RWPE1 (cell line): ENCODE measurements at regions not wholly inside any gene's neighbourhood (a gene's known extent, or its start where the extent isn't known, plus 50 kb on each side); places are given as distances from the start of the nearest gene placed in this dataset.

Experiments
- CTCF ChIA-PET: fragments of 350-600 bp; sonication (Branson Sonifier 250); formaldehyde crosslinking; extraction: SDS; loops from one replicate; lab custom pipeline; 2021; lab: Yijun Ruan, JAX
- POLR2A ChIA-PET: fragments of 400-600 bp; formaldehyde crosslinking; extraction: SDS; loops from one replicate; lab custom pipeline; 2020; ENCODE audit warnings: antibody characterized with exemption; ENCODE audit not compliant: low non-redundant PET; lab: Yijun Ruan, JAX
- DNase-seq: peaks from one replicate; pipeline ENCODE4 v3.0.0; 2012; ENCODE audit warnings: low spot score
- H3K27ac ChIP-seq: fragments of 450-650 bp; 2 replicates; pipeline ENCODE4 v1.5.1; 2017
- TF ChIP-seq, protein P1 (sequence below): fragments of 450-650 bp; conservative IDR thresholded peaks from 2 replicates; pipeline ENCODE4 v1.5.1; 2017; ENCODE audit warnings: low read depth, mild to moderate bottlenecking

DNA sequence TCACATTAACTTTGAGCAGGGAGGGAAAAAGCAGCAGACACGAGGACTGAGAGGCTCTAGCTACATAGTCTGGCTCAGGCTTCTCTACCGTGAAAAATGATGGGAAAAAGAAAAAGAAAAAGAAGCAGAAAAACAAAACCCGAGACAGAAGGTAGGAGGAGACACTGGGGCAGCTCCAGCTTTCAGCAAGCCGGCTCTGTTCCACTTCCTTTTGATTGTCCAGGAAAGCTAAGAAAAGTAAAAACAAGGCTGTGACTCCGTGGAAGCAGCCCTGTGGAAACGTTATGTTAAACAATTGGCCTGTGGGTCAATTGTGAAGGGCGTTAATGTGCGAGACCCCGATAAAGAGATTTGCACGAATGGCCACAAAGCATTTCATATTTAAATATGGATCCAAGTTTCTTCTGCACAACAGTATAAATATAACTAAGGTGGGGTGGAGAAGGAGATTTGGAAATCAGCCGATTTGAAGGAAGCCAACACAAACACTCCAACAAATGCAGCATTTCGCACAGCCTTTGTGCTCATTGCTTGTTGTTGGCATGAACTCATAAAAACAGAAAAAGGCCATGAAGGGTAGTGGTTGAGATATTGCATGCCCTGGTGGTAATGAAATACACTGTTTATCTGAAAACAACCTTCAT is 236.9 kb upstream of the JAG1 start:
- no peak for DNase-seq
- TF ChIP-seq, protein P1, sequence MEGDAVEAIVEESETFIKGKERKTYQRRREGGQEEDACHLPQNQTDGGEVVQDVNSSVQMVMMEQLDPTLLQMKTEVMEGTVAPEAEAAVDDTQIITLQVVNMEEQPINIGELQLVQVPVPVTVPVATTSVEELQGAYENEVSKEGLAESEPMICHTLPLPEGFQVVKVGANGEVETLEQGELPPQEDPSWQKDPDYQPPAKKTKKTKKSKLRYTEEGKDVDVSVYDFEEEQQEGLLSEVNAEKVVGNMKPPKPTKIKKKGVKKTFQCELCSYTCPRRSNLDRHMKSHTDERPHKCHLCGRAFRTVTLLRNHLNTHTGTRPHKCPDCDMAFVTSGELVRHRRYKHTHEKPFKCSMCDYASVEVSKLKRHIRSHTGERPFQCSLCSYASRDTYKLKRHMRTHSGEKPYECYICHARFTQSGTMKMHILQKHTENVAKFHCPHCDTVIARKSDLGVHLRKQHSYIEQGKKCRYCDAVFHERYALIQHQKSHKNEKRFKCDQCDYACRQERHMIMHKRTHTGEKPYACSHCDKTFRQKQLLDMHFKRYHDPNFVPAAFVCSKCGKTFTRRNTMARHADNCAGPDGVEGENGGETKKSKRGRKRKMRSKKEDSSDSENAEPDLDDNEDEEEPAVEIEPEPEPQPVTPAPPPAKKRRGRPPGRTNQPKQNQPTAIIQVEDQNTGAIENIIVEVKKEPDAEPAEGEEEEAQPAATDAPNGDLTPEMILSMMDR, result no peak
- ChIA-PET POLR2A (no interaction called here), CTCF (no interaction called here)
- no peak overlapping the region for H3K27ac ChIP-seq

DNA sequence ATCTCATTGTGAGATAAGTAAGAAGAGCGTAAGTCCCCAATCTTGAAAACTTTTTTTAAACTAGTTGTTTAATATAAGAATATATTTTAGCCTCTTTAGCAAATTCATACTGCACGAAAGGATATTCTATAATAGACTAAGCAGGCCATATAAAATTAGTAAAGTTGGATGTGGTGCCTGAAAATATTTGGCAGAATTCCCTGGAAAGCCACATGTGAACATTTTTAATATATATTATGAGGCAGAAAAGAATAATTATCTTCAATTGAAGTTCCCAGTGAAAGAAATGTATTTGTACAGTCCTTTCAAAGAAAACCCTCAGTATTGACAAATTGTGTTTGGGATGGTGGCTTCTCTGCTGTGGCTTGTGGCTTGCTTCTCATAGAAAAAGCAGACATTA is 237.5 kb upstream of the JAG1 start:
- ChIA-PET POLR2A (no interaction called here), CTCF (no interaction called here)
- H3K27ac ChIP-seq, result no peak overlapping the region
- DNase-seq, result no peak
- TF ChIP-seq, protein P1, result no peak

DNA sequence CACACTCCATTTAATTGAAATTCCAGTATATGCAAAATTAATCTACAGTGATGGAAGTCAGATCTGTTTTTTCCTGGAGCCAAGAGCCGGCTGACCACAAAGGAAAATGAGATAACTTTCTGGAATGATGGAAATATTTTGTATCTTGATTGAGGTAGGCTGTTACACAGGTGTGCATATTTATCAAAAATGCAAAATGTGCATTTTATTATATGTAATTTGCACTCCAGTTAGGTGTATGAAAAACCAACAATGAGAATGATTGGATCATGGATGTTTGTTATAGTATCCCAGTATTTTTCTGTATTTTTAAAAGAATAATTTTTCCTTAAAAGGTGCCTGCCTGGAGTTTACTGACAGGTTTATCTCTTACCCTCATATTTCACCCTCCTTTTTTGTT is 242.0 kb upstream of the JAG1 start:
- no peak for DNase-seq
- ChIA-PET POLR2A (no interaction called here), CTCF (interaction anchor here (0.6 kb wide), 1 partner anchor 492 kb away, joined by 4 read pairs; no protein-coding TSS in a partner anchor)
- no peak overlapping the region for H3K27ac ChIP-seq
- TF ChIP-seq, protein P1, result no peak

DNA sequence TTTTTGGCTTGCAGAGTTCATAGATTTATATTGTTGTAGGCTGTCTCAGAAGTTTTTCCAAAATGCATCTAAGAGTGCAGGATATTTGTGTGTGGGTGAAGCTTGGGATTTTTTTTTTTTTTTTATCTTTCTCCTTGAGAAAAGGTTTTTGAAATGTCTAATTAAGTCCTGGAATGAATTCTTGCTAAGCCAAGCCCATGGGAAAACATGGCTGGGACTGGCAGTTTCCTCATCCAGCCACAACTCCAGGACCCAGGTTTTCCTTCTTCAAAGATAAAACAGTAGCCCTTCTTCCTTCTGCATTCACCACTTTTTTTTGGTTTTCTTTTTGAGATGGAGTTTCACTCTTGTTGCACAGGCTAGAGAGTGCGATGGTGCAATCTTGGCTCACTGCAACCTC is 242.5 kb upstream of the JAG1 start:
- CTCF ChIA-PET, result interaction anchor here (0.6 kb wide), 1 partner anchor 493 kb away, joined by 4 read pairs; no protein-coding TSS in a partner anchor
- no peak overlapping the region for H3K27ac ChIP-seq
- TF ChIP-seq, protein P1, result no peak
- POLR2A ChIA-PET, result no interaction called here
- no peak for DNase-seq

DNA sequence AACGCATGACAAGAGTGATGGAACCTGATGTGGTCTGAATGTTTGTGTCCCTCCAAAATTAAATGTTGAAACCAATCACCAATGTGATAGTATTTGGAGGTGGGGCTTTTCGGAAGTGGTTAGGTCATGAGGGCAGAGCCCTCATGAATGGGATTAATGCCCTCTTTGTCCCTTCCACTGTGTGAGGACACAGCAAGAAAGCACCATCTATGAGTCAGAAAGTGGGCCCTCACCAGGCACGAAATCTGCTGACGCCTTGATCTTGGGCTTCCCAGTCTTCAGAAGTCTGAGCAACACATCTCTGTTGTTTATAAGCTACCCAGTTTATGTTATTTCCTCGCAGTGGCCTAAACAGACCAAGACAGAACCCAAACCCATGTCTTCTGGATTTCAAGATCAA is 244.0 kb upstream of the JAG1 start:
- no peak for DNase-seq
- CTCF ChIA-PET, result no interaction called here
- POLR2A ChIA-PET, result no interaction called here
- H3K27ac ChIP-seq, result no peak overlapping the region
- TF ChIP-seq, protein P1, result no peak

DNA sequence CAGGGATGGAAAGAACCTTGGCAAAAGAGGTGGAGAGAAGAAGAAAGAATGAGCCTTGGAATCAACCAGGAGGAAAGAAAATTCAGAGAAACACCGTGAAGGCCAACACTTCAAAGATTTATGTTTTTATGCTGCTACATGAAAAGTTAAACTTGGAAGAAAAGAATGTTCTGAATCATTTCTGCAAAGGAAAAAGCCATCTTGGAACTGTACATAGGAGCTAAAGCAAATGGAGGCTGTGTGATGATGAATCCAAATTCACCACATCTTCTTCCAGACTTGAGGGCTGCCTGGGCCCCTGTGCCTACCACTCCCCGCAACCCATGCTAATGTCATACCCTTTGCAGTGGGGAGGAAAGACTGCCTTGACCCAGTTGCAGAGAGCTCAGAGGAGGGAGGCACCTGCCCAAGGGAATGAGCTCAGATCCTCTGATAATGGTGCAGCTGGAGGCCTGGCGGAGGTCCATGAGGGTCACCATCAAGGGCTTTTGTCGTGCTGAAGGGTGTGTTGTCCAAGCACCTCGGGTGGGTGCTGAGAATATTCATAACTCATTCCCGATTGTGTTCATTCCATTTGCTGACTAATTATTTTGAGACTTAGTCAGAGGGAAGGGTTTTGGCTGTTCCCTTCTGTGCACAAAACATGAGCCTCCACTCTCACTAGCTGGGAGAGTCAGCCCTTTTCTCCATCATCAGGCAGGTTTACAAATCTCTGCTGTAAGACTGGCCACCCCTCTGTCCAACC is 245.8 kb upstream of the JAG1 start:
- DNase-seq, result peak; percentile 73
- peak overlapping the region; percentile 75 for H3K27ac ChIP-seq
- ChIA-PET CTCF (no interaction called here), POLR2A (no interaction called here)
- TF ChIP-seq, protein P1, result no peak
